Neural cell (in vitro differentiated cells): ENCODE measurements at regions not wholly inside any gene's neighbourhood (a gene's known extent, or its start where the extent isn't known, plus 50 kb on each side); places are given as distances from the start of the nearest gene placed in this dataset.

Experiments used
- H2AFZ ChIP-seq: fragments of 200-600, 300-800 bp; sonication (generic), shearing (Covaris generic); 2 replicates; pipeline ENCODE4 v1.6.0; 2014; ENCODE audit warnings: low read depth, mild to moderate bottlenecking, antibody characterized with exemption, low read length, moderate library complexity
- H3F3A ChIP-seq: fragments of 200-600 bp; shearing (Covaris generic); 2 replicates; pipeline ENCODE4 v1.6.1; 2016; ENCODE audit warnings: mild to moderate bottlenecking, moderate library complexity, mixed read lengths, antibody characterized with exemption, low read length; ENCODE audit not compliant: insufficient read depth, poor library complexity, severe bottlenecking
- H3K27ac ChIP-seq: fragments of 200-600, 300-800 bp; sonication (generic), shearing (Covaris generic); 2 replicates; pipeline ENCODE4 v1.5.1; 2014; ENCODE audit warnings: mild to moderate bottlenecking, low read length, moderate library complexity
- H3K27me3 ChIP-seq: fragments of 300-800, 200-600 bp; sonication (generic), shearing (Covaris generic); 2 replicates; pipeline ENCODE4 v1.6.0; 2014; ENCODE audit warnings: mild to moderate bottlenecking, low read depth, low read length, moderate library complexity; ENCODE audit not compliant: insufficient read depth
- H3K36me3 ChIP-seq: fragments of 300-800, 200-600 bp; sonication (generic), shearing (Covaris generic); 2 replicates; pipeline ENCODE4 v1.5.1; 2014; ENCODE audit warnings: mild to moderate bottlenecking, antibody characterized with exemption, low read length, moderate library complexity; ENCODE audit not compliant: insufficient read depth
- H3K4me2 ChIP-seq: fragments of 300-800, 200-600 bp; sonication (generic), shearing (Covaris generic); 2 replicates; pipeline ENCODE4 v1.6.0; 2014; ENCODE audit warnings: mild to moderate bottlenecking, low read length
- H3K4me3 ChIP-seq: fragments of 300-800, 200-600 bp; sonication (generic), shearing (Covaris generic); 2 replicates; pipeline ENCODE4 v1.5.1; 2014; ENCODE audit warnings: mild to moderate bottlenecking, low read length, moderate library complexity
- H3K79me2 ChIP-seq: fragments of 200-600 bp; shearing (Covaris generic); replicated peaks from 2 replicates; pipeline ENCODE4 v1.6.0; 2014; ENCODE audit warnings: mild to moderate bottlenecking, low read length, moderate library complexity; ENCODE audit not compliant: insufficient read depth
- H3K9ac ChIP-seq: fragments of 300-800, 200-600 bp; sonication (generic), shearing (Covaris generic); 2 replicates; pipeline ENCODE4 v1.6.1; 2016; ENCODE audit warnings: mild to moderate bottlenecking, low read length, mixed read lengths
- H3K9me2 ChIP-seq: fragments of 200-600 bp; shearing (Covaris generic); 2 replicates; pipeline ENCODE4 v1.6.1; 2016; ENCODE audit warnings: mild to moderate bottlenecking, low read length, mixed read lengths; ENCODE audit not compliant: insufficient read depth
- H3K9me3 ChIP-seq: fragments of 200-600, 300-800 bp; sonication (generic), shearing (Covaris generic); 2 replicates; pipeline ENCODE4 v1.6.1; 2016; ENCODE audit warnings: mild to moderate bottlenecking, mixed run types, low read length, moderate library complexity, mixed read lengths
- H4K20me1 ChIP-seq: fragments of 200-600 bp; shearing (Covaris generic); 2 replicates; pipeline ENCODE4 v1.6.1; 2016; ENCODE audit warnings: mild to moderate bottlenecking, mixed run types; ENCODE audit not compliant: insufficient read depth
- EP300 ChIP-seq: fragments of 450-650 bp; conservative IDR thresholded peaks from 2 replicates; pipeline ENCODE4 v1.6.1; 2014; ENCODE audit warnings: antibody characterized with exemption, mild to moderate bottlenecking, moderate library complexity; ENCODE audit not compliant: poor library complexity, severe bottlenecking
- EZH2 ChIP-seq: fragments of 200-600, 300-800 bp; shearing (Covaris generic), sonication (generic); IDR thresholded peaks from 2 replicates; pipeline ENCODE4 v1.6.1; 2014; ENCODE audit warnings: antibody characterized with exemption, low read length, borderline replicate concordance, mild to moderate bottlenecking; ENCODE audit not compliant: insufficient read depth, poor library complexity, severe bottlenecking
- MXI1 ChIP-seq: fragments of 450-650 bp; conservative IDR thresholded peaks from 2 replicates; pipeline ENCODE4 v1.6.1; 2014; ENCODE audit warnings: antibody characterized with exemption, mild to moderate bottlenecking; ENCODE audit not compliant: poor library complexity, severe bottlenecking
- POLR2AphosphoS5 ChIP-seq: IDR thresholded peaks from 2 replicates; pipeline ENCODE4 v1.6.1; 2012
- RAD21 ChIP-seq: fragments of 450-650 bp; conservative IDR thresholded peaks from 2 replicates; pipeline ENCODE4 v1.6.1; 2014; ENCODE audit warnings: antibody characterized with exemption, mild to moderate bottlenecking, moderate library complexity
- SMC3 ChIP-seq: fragments of 450-650 bp; conservative IDR thresholded peaks from 2 replicates; pipeline ENCODE4 v1.6.1; 2014; ENCODE audit warnings: antibody characterized with exemption, mild to moderate bottlenecking, moderate library complexity; ENCODE audit not compliant: poor library complexity
- TAF1 ChIP-seq: IDR thresholded peaks from 2 replicates; pipeline ENCODE4 v1.6.1; 2012; ENCODE audit warnings: low read depth
- TF ChIP-seq, protein P1 (sequence below): fragments of 450-650 bp; IDR thresholded peaks from 2 replicates; pipeline ENCODE4 v1.5.1; 2014; ENCODE audit warnings: antibody characterized with exemption, mild to moderate bottlenecking, moderate library complexity; ENCODE audit not compliant: poor library complexity, severe bottlenecking
- TF ChIP-seq, protein P2 (sequence below): IDR thresholded peaks from 2 replicates; pipeline ENCODE4 v1.6.1; 2012; ENCODE audit warnings: borderline replicate concordance

DNA sequence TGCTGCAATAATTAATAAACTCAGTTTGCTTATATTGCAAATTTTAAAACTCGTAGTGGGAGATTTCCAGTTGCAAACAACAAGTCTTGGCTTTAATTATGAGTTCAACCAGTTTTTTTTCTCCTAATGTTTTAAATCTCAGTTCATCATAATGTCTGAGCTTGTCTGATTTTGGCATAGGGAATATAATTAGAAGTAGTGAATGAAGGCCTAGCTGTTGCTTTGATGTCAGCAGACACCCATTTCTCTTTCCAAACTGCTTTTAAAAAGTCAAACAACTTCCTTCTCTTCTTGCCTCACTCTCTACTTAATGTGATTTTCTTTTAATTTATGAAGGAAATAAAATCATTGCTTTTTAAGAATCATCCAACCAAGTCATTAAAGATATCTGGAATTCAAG is 1462.1 kb downstream of the DPP10 start:
- Histone ChIP-seq H3K27me3 (no peaks in the 10 kb centered on the region), H3K9me2 (no peaks in the 10 kb centered on the region), H4K20me1 (no peaks in the 10 kb centered on the region), H3K27ac (no peak overlapping the region), H3K79me2 (no peaks in the 10 kb centered on the region), H3K9me3 (peaks cover 3% of the 10 kb centered on the region), H3K9ac (no peak overlapping the region), H3K4me3 (no peak overlapping the region), H3K4me2 (no peak overlapping the region), H3K36me3 (no peaks in the 10 kb centered on the region), H2AFZ (no peak overlapping the region), H3F3A (no peaks in the 10 kb centered on the region)
- TF ChIP-seq, protein P1, sequence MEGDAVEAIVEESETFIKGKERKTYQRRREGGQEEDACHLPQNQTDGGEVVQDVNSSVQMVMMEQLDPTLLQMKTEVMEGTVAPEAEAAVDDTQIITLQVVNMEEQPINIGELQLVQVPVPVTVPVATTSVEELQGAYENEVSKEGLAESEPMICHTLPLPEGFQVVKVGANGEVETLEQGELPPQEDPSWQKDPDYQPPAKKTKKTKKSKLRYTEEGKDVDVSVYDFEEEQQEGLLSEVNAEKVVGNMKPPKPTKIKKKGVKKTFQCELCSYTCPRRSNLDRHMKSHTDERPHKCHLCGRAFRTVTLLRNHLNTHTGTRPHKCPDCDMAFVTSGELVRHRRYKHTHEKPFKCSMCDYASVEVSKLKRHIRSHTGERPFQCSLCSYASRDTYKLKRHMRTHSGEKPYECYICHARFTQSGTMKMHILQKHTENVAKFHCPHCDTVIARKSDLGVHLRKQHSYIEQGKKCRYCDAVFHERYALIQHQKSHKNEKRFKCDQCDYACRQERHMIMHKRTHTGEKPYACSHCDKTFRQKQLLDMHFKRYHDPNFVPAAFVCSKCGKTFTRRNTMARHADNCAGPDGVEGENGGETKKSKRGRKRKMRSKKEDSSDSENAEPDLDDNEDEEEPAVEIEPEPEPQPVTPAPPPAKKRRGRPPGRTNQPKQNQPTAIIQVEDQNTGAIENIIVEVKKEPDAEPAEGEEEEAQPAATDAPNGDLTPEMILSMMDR, result no peak

DNA sequence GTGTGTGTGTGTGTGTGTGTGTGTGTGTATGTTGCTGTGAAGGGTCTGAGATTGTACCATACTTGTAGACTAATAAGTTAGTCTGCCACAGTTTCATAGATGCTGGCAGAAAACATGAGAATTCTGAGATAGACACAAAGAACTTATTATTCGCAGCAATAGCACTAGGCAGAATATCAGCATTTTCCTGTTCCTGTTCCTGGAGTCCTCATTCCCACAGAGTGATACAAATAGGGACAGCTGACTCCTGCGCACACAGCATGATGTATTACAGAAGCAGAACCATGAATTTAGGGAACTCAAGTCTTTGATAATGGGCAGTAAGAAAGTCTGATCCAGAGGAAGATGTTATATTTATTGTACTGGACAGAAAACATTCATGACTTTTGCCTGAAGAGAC is 1466.3 kb downstream of the DPP10 start:
- Histone ChIP-seq H3K36me3 (no peaks in the 10 kb centered on the region), H3K4me2 (no peak overlapping the region), H3K4me3 (no peak overlapping the region), H3K79me2 (no peaks in the 10 kb centered on the region), H2AFZ (no peak overlapping the region), H3K27me3 (no peaks in the 10 kb centered on the region), H3K27ac (no peak overlapping the region), H3F3A (no peaks in the 10 kb centered on the region), H4K20me1 (no peaks in the 10 kb centered on the region), H3K9me3 (no peaks in the 10 kb centered on the region), H3K9ac (no peak overlapping the region), H3K9me2 (no peaks in the 10 kb centered on the region)
- TF ChIP-seq RAD21 (no peak), TAF1 (no peak), SMC3 (no peak), EP300 (no peak), POLR2AphosphoS5 (no peak), MXI1 (no peak)
- TF ChIP-seq, protein P2, sequence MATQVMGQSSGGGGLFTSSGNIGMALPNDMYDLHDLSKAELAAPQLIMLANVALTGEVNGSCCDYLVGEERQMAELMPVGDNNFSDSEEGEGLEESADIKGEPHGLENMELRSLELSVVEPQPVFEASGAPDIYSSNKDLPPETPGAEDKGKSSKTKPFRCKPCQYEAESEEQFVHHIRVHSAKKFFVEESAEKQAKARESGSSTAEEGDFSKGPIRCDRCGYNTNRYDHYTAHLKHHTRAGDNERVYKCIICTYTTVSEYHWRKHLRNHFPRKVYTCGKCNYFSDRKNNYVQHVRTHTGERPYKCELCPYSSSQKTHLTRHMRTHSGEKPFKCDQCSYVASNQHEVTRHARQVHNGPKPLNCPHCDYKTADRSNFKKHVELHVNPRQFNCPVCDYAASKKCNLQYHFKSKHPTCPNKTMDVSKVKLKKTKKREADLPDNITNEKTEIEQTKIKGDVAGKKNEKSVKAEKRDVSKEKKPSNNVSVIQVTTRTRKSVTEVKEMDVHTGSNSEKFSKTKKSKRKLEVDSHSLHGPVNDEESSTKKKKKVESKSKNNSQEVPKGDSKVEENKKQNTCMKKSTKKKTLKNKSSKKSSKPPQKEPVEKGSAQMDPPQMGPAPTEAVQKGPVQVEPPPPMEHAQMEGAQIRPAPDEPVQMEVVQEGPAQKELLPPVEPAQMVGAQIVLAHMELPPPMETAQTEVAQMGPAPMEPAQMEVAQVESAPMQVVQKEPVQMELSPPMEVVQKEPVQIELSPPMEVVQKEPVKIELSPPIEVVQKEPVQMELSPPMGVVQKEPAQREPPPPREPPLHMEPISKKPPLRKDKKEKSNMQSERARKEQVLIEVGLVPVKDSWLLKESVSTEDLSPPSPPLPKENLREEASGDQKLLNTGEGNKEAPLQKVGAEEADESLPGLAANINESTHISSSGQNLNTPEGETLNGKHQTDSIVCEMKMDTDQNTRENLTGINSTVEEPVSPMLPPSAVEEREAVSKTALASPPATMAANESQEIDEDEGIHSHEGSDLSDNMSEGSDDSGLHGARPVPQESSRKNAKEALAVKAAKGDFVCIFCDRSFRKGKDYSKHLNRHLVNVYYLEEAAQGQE, result no peak

DNA sequence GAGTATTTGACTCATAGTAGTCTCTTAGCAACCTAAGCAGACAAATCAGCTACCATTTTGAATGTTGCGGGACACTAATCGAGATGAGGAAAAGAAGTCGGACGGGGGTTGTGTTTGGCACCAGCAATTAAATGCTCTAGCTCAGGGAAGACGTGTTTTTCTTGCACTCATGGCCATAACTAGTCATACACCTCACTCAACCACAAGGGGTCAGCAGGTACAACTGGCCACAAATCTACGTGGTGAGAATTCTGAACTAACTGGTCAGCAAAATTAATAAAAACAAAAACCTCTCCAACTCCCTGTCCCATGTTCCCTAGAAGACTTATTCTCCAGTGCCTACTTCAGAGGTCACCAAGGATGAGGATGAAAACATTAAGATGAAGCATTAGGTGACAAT is 1467.8 kb downstream of the DPP10 start:
- no peaks in the 10 kb centered on the region for H3K9me2 ChIP-seq
- TF ChIP-seq EP300 (no peak), SMC3 (no peak), MXI1 (no peak), EZH2 (no peak), POLR2AphosphoS5 (no peak), RAD21 (no peak), TAF1 (no peak)
- TF ChIP-seq, protein P2, result no peak
- TF ChIP-seq, protein P1, result no peak
- H3K27ac ChIP-seq, result no peak overlapping the region
- no peaks in the 10 kb centered on the region for H3K79me2 ChIP-seq
- H3K27me3 ChIP-seq, result no peaks in the 10 kb centered on the region
- H3K4me2 ChIP-seq, result no peak overlapping the region
- no peaks in the 10 kb centered on the region for H4K20me1 ChIP-seq
- H3K4me3 ChIP-seq, result no peak overlapping the region
- H3K36me3 ChIP-seq, result no peaks in the 10 kb centered on the region
- H3K9me3 ChIP-seq, result no peaks in the 10 kb centered on the region
- no peak overlapping the region for H2AFZ ChIP-seq
- H3K9ac ChIP-seq, result no peak overlapping the region
- H3F3A ChIP-seq, result no peaks in the 10 kb centered on the region
